Stimulated activated CD8-positive, alpha-beta memory T cell treated with anti-CD3 and anti-CD28 coated beads, Interleukin-7, amount 100 ng/mL, for 24 hours (primary cell): ENCODE measurements at regions not wholly inside any gene's neighbourhood (a gene's known extent, or its start where the extent isn't known, plus 50 kb on each side); places are given as distances from the start of the nearest gene placed in this dataset.
"Not testable (repeated sequence)": the region's sequence is repeated elsewhere in the genome, so short reads cannot be mapped to it uniquely, and the experiment has no call there.

Experiments
- DNase-seq: peaks from one replicate; pipeline ENCODE4 v3.0.0-alpha.2; 2020; ENCODE audit warnings: low read depth

GRCh38 chr10:23493711-23494110 is 54.8 kb downstream of the OTUD1 start:
- DNase-seq = no peak

GRCh38 chr10:23496727-23497126 is 57.9 kb downstream of the OTUD1 start:
- DNase-seq = no peak

- DNase-seq = no peak
Measured at GRCh38 chr10:23499372-23500132, 60.7 kb downstream of the OTUD1 start.

- no peak for DNase-seq
Measured at GRCh38 chr10:23505797-23506465, 67.1 kb downstream of the OTUD1 start.

DNA sequence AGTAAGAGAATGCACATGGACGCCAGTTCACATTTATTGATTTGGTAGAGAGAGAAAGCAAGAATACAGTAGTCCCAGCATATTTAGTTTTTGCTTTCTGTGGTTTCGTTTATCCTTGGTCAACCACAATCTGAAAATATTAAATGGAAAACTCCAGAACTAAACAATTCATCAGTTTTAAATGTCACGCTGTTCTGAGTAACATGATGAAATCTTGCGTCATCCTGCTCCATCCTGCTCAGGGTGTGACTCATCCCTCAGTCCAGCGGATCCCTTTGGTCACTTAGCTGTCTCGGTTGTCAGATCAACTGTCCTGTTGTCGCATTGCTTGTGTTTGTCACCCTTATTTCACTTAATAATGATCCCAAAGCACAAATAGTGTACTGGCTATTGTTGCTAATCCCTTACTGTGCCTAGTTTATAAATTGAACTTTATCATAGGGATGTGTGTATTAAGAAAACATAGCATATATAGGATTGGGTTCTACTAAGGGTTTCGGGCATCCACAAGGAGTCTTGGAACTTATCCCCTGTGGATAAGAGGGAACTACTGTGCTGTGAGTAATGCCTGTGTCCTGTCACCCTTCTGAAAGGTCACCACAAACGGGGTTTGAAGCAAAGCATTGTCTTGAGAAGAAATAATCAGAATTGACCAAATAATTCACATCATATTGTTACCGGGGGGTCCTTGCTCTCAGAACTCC is 73.6 kb downstream of the OTUD1 start:
- no peak for DNase-seq

GRCh38 chr10:23513621-23514020 is 74.7 kb downstream of the OTUD1 start:
- DNase-seq = not testable (repeated sequence)

GRCh38 chr10:23514321-23514720 is 75.4 kb downstream of the OTUD1 start:
- DNase-seq = no peak

DNA sequence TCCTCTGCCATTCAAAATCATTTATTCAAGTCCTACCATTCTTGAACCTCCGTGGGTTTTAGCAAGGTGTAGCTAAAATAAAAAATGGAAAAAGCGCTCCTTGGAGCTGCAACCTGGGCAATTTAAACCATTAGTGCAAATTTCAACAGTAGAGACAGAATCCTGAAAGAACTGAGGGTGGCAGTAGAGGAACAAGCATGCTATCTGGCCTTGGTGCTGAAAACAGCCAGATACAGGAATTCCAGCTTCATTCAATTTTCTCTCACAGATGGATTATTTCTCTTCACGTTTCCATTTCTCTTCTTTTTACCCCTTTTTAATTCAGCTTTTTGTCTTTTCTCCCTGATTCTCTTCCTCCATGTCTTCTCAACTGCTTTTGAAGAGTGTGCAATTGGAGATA is 77.7 kb downstream of the OTUD1 start:
- DNase-seq = no peak

DNA sequence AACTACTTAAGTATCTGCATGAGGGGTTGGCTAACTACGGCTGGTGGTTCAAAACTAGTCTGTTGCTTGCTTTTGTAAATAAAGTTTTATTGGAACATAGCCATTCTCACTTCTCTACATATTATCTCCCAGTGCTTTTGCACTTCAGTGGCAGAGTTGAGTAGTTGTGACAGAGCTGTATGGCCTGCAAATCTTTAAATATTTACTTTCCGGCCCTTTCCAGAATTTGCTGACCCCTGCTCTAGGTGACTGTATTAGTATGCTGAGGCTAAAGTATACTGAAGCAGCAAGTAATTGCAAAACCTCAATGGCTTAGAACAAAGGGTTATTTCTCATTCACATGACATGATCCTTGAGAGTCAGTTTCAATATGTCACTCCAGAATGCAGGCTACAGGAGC is 78.3 kb downstream of the OTUD1 start:
- DNase-seq = no peak

- DNase-seq = no peak
Measured at GRCh38 chr10:23521735-23522134, 82.9 kb downstream of the OTUD1 start.

DNA sequence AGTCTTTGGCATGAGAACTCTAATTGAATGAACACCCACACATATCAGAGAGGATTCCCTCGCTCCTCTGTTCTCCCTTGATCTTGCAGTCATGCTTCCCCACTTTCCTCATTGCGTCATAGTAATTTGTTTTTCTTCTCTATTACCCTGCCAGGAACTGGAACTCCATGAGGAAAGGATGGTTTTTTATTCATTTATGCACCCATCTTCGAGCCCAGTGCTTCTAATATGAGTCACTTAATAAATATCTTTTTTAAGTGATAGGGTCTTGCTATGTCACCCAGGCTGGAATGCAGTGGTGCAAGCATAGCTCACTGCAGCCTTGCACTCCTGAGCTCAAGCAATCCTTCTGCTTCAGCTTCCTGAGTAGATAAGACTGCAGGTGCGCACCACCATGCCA is 83.5 kb downstream of the OTUD1 start:
- no peak for DNase-seq

GRCh38 chr10:23523251-23523650 is 84.4 kb downstream of the OTUD1 start:
- no peak for DNase-seq

- DNase-seq = no peak
Measured at GRCh38 chr10:23525406-23525805, 86.5 kb downstream of the OTUD1 start.

- no peak for DNase-seq
Measured at GRCh38 chr10:23528419-23528818, 89.5 kb downstream of the OTUD1 start.

GRCh38 chr10:23529625-23530024 is 90.8 kb downstream of the OTUD1 start:
- DNase-seq = no peak

DNA sequence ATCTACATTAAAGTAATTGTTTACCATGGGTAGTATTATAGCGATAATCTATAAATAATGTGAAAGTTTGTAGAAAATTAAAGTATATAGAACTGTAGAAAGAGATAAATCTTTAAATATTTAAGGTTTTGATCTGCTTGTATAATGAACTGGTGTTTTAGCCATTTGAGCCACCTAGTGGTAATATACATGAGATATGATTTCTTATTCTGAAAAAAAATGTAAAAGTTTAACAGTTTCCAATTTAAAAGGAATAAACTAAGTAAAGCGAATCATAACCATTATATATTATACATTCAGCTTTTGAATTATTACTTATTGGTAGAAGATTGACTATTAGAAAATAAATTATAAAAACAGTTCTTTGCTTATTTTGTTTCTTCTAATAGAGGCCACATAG is 91.2 kb downstream of the OTUD1 start:
- no peak for DNase-seq

DNA sequence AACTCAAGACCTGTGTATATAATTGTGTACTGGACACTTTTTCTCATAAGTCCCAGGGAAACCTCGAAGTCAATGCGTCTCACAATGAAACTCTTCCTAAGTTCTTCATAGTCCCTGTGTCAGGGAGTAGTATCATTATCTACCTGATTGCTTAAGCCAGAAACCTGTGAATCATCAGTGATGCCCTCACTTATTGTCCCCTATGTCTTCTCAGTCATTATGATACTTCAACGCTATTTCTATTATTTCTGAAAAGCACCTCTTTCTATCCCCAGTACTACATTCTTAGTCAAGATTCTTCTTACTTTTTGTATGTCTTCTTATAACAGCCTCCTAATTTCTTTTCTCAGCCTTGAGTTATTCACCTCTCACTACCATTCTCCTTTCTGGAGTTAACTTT is 94.3 kb downstream of the OTUD1 start:
- no peak for DNase-seq

DNA sequence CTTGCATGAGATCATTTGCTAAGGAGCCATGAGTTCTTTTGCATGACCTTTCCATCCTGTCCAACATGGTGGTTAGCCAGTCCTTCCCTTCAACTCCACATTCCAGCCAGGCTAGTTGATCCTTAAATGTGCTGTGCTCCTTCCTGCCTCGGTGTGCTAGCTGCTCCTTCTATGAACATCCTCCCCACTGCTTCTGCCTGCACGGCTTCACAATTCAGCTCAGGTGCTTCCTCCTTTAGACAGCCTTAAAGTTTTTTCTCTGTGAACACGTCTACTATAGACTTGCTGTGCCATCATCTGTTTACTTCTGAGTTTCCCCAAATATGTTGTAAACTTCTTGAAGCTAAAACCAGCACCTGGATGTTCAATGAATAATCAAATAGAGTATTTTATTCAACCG is 95.5 kb downstream of the OTUD1 start:
- DNase-seq = no peak

- DNase-seq = no peak
Measured at GRCh38 chr10:23534761-23535160, 95.9 kb downstream of the OTUD1 start.

GRCh38 chr10:23535381-23535780 is 96.5 kb downstream of the OTUD1 start:
- no peak for DNase-seq

GRCh38 chr10:23538968-23539367 is 100.1 kb downstream of the OTUD1 start:
- no peak for DNase-seq

GRCh38 chr10:23540401-23541030 is 101.6 kb downstream of the OTUD1 start:
- DNase-seq = no peak
